PFSK-1 (cell line): ENCODE measurements at regions not wholly inside any gene's neighbourhood (a gene's known extent, or its start where the extent isn't known, plus 50 kb on each side); places are given as distances from the start of the nearest gene placed in this dataset.

Source experiments
- FOXP2 ChIP-seq: optimal IDR thresholded peaks from 2 replicates; pipeline ENCODE3; 2011; ENCODE audit warnings: borderline replicate concordance, control low read depth, inconsistent platforms; ENCODE audit not compliant: insufficient read depth; ENCODE audit errors: extremely low read length, extremely low read depth
- POLR2AphosphoS5 ChIP-seq: IDR thresholded peaks from 2 replicates; pipeline ENCODE4 v1.6.1; 2012; ENCODE audit warnings: low read depth, mild to moderate bottlenecking, control low read depth, low read length, moderate library complexity
- REST ChIP-seq, 2 experiments: IDR thresholded peaks; 2 replicates each; pipeline versions ENCODE4 v1.6.1 to v1.8.0; 2011 to 2012; ENCODE audit warnings: low read depth in 2 of 2, low read length in 2 of 2, control low read depth in 1 of 2, inconsistent platforms in 1 of 2, mild to moderate bottlenecking in 1 of 2, moderate library complexity in 1 of 2; ENCODE audit not compliant: insufficient read depth in 1 of 2
- SIN3A ChIP-seq: IDR thresholded peaks from 2 replicates; pipeline ENCODE4 v1.6.1; 2012; ENCODE audit warnings: mild to moderate bottlenecking, low read length, moderate library complexity, borderline replicate concordance; ENCODE audit not compliant: insufficient read depth
- TAF1 ChIP-seq: IDR thresholded peaks from 2 replicates; pipeline ENCODE4 v1.6.1; 2012; ENCODE audit warnings: low read length, control low read depth, borderline replicate concordance; ENCODE audit not compliant: insufficient read depth

- TF ChIP-seq SIN3A (no peak), TAF1 (no peak), POLR2AphosphoS5 (no peak), FOXP2 (no peak), REST (IDR thresholded peaks at IDR 0.05; ENCODE audit: insufficient read depth in 1 of 2, low read depth in 2 of 2, low read length in 2 of 2) (no peak)
Observed at GRCh38 chr12:88307961-88308360, 165.9 kb downstream of the TMTC3 start.
